Fibroblast of lung (primary cell): ENCODE measurements at regions not wholly inside any gene's neighbourhood (a gene's known extent, or its start where the extent isn't known, plus 50 kb on each side); places are given as distances from the start of the nearest gene placed in this dataset.

Experiments
- DNase-seq, 2 donors: peaks; one replicate each; pipeline versions ENCODE4 v3.0.0 to v3.0.0-alpha.2; 2010; ENCODE audit warnings: low read depth in 2 of 2
- H2AFZ ChIP-seq: 2 replicates; pipeline ENCODE4 v1.5.1; 2012; ENCODE audit warnings: low read length, control low read depth, inconsistent platforms
- H3K27ac ChIP-seq: 2 replicates; pipeline ENCODE4 v1.5.1; 2011; ENCODE audit warnings: low read length, control low read depth; ENCODE audit not compliant: insufficient read depth
- H3K27me3 ChIP-seq: 2 replicates; pipeline ENCODE4 v1.5.1; 2011; ENCODE audit warnings: mild to moderate bottlenecking, low read length; ENCODE audit not compliant: control insufficient read depth, insufficient read depth
- H3K36me3 ChIP-seq: 2 replicates; pipeline ENCODE4 v1.5.1; 2011; ENCODE audit warnings: low read length; ENCODE audit not compliant: control insufficient read depth, insufficient read depth
- H3K4me1 ChIP-seq: 2 replicates; pipeline ENCODE4 v1.5.1; 2011; ENCODE audit warnings: low read length; ENCODE audit not compliant: control insufficient read depth, insufficient read depth; ENCODE audit errors: extremely low read depth
- H3K4me2 ChIP-seq: 2 replicates; pipeline ENCODE4 v1.5.1; 2011; ENCODE audit warnings: low read length, control low read depth; ENCODE audit not compliant: insufficient read depth; ENCODE audit errors: extremely low read depth
- H3K4me3 ChIP-seq, 4 experiments: fragments of 200-600 bp in 1 of 4; sonication (generic) in 1 of 4; replicated peaks in 1 of 4; 2 replicates each; pipeline ENCODE4 v1.5.1; 2011 to 2016; ENCODE audit warnings: low read length in 4 of 4, low read depth in 3 of 4, mild to moderate bottlenecking in 3 of 4, control low read depth in 2 of 4, inconsistent platforms in 1 of 4, mixed read lengths in 1 of 4; ENCODE audit not compliant: insufficient read depth in 1 of 4; ENCODE audit errors: control extremely low read depth in 1 of 4
- H3K79me2 ChIP-seq: 2 replicates; pipeline ENCODE4 v1.5.1; 2012; ENCODE audit warnings: mild to moderate bottlenecking, low read length, inconsistent platforms; ENCODE audit not compliant: control insufficient read depth, insufficient read depth
- H3K9ac ChIP-seq: 2 replicates; pipeline ENCODE4 v1.5.1; 2011; ENCODE audit warnings: mild to moderate bottlenecking, low read length, control low read depth; ENCODE audit not compliant: insufficient read depth
- H3K9me3 ChIP-seq: 2 replicates; pipeline ENCODE4 v1.5.1; 2012; ENCODE audit warnings: low read depth, low read length; ENCODE audit not compliant: control insufficient read depth, insufficient read depth
- H4K20me1 ChIP-seq: 2 replicates; pipeline ENCODE4 v1.5.1; 2011; ENCODE audit warnings: low read length; ENCODE audit not compliant: control insufficient read depth, insufficient read depth; ENCODE audit errors: extremely low read depth
- EZH2 ChIP-seq: IDR thresholded peaks from 2 replicates; pipeline ENCODE4 v1.5.1; 2012; ENCODE audit warnings: low read length, control low read depth, mild to moderate bottlenecking; ENCODE audit errors: missing control alignments
- TF ChIP-seq, protein P1 (sequence below), 2 donors: IDR thresholded peaks in 1 of 2; conservative IDR thresholded peaks in 1 of 2; 1 replicate in 1 of 2; 2 replicates in 1 of 2; pipeline ENCODE4 v1.5.1; 2011 to 2012; ENCODE audit warnings: low read length in 2 of 2, control low read depth in 1 of 2, inconsistent platforms in 1 of 2, low read depth in 1 of 2, mild to moderate bottlenecking in 1 of 2

- H3K4me3 ChIP-seq, result no peak overlapping the region
- no peaks in the 10 kb centered on the region for H3K79me2 ChIP-seq
- no peaks in the 10 kb centered on the region for H3K9me3 ChIP-seq
- no peak overlapping the region for H3K27ac ChIP-seq
- no peaks in the 10 kb centered on the region for H3K36me3 ChIP-seq
- TF ChIP-seq EZH2, result no peak
- TF ChIP-seq, protein P1, sequence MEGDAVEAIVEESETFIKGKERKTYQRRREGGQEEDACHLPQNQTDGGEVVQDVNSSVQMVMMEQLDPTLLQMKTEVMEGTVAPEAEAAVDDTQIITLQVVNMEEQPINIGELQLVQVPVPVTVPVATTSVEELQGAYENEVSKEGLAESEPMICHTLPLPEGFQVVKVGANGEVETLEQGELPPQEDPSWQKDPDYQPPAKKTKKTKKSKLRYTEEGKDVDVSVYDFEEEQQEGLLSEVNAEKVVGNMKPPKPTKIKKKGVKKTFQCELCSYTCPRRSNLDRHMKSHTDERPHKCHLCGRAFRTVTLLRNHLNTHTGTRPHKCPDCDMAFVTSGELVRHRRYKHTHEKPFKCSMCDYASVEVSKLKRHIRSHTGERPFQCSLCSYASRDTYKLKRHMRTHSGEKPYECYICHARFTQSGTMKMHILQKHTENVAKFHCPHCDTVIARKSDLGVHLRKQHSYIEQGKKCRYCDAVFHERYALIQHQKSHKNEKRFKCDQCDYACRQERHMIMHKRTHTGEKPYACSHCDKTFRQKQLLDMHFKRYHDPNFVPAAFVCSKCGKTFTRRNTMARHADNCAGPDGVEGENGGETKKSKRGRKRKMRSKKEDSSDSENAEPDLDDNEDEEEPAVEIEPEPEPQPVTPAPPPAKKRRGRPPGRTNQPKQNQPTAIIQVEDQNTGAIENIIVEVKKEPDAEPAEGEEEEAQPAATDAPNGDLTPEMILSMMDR (conservative IDR thresholded peaks at IDR 0.05 in 1 of 2, IDR thresholded peaks at IDR 0.05 in 1 of 2; ENCODE audit: low read depth in 1 of 2, low read length in 2 of 2), result no peak
- H3K27me3 ChIP-seq, result no peaks in the 10 kb centered on the region
- H2AFZ ChIP-seq, result no peak overlapping the region
- no peaks in the 10 kb centered on the region for H4K20me1 ChIP-seq
- no peak overlapping the region for H3K9ac ChIP-seq
- no peaks in the 10 kb centered on the region for H3K4me1 ChIP-seq
- H3K4me2 ChIP-seq, result no peak overlapping the region
- no peak for DNase-seq
Measured at GRCh38 chr2:71999580-71999979, 148.1 kb downstream of the CYP26B1 start.

GRCh38 chr2:71997843-71998242, 149.8 kb downstream of the CYP26B1 start:
- no peaks in the 10 kb centered on the region for H4K20me1 ChIP-seq
- no peak for TF ChIP-seq EZH2
- TF ChIP-seq, protein P1 (conservative IDR thresholded peaks at IDR 0.05 in 1 of 2, IDR thresholded peaks at IDR 0.05 in 1 of 2; ENCODE audit: low read depth in 1 of 2, low read length in 2 of 2), result no peak
- DNase-seq, result no peak
- H3K4me3 ChIP-seq, result no peak overlapping the region
- H3K9me3 ChIP-seq, result no peaks in the 10 kb centered on the region
- no peak overlapping the region for H2AFZ ChIP-seq
- no peak overlapping the region for H3K9ac ChIP-seq
- H3K4me1 ChIP-seq, result no peaks in the 10 kb centered on the region
- H3K36me3 ChIP-seq, result no peaks in the 10 kb centered on the region
- H3K4me2 ChIP-seq, result no peak overlapping the region
- no peak overlapping the region for H3K27ac ChIP-seq
- no peaks in the 10 kb centered on the region for H3K27me3 ChIP-seq
- H3K79me2 ChIP-seq, result no peaks in the 10 kb centered on the region

DNA sequence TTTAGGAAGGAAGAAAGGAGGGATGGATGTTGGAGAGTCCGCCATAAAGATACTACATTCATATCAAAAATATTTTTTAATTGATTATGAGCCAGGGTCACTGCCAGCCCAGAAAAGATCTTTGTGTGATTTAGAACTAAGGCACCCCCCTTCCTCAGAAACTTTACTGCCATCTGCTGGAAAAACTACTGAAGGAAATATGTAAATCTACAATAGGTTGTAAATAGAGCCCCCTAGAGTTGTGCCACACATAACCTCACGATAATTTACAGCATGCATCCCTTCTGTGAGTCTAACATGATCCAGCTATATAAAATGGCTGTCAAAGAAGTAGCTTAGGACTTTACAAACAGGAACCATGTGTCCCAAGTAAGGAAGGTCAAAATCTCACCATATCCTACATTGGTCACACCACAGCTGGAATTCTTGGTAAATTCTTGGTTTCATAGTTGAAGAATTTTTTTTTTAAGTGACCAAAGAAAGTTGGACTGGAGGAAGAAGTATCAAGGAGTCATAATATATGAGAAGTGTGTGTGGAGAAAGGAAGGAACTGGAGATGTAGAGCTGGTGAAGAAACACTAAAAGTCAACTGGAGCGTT, 152.5 kb downstream of the CYP26B1 start:
- TF ChIP-seq EZH2, result no peak
- TF ChIP-seq, protein P1 (conservative IDR thresholded peaks at IDR 0.05 in 1 of 2, IDR thresholded peaks at IDR 0.05 in 1 of 2; ENCODE audit: low read depth in 1 of 2, low read length in 2 of 2), result peak; percentile 32 to 53
- DNase-seq, result peak; percentile 10 to 32

More for the DNA sequence above, 152.5 kb downstream of the CYP26B1 start:
- no peaks in the 10 kb centered on the region for H3K9me3 ChIP-seq
- no peaks in the 10 kb centered on the region for H3K36me3 ChIP-seq
- no peak overlapping the region for H3K4me2 ChIP-seq
- no peak overlapping the region for H3K27ac ChIP-seq
- no peaks in the 10 kb centered on the region for H3K4me1 ChIP-seq
- no peak overlapping the region for H3K9ac ChIP-seq
- H2AFZ ChIP-seq, result no peak overlapping the region
- no peaks in the 10 kb centered on the region for H4K20me1 ChIP-seq
- no peaks in the 10 kb centered on the region for H3K27me3 ChIP-seq
- no peaks in the 10 kb centered on the region for H3K79me2 ChIP-seq
- no peak overlapping the region for H3K4me3 ChIP-seq
